ENCODE measurements at regions not wholly inside any gene's neighbourhood (a gene's known extent, or its start where the extent isn't known, plus 50 kb on each side); places are given as distances from the start of the nearest gene placed in this dataset.

GRCh38 chr3:154050766-154051165 is 70.4 kb upstream of the ARHGEF26 start:
- no peak for TF ChIP-seq FOSL1 (IDR thresholded peaks at IDR 0.05; ENCODE audit: low read depth)
- TF ChIP-seq ELF1 (IDR thresholded peaks at IDR 0.05; ENCODE audit: borderline replicate concordance, low read depth): no peak
- no peak for TF ChIP-seq ATF3 (IDR thresholded peaks at IDR 0.05)
- no peak for TF ChIP-seq SIN3A (IDR thresholded peaks at IDR 0.05; ENCODE audit: low read depth)
- TF ChIP-seq SRF (IDR thresholded peaks at IDR 0.05; ENCODE audit: low read depth): no peak
- TF ChIP-seq POLR2A (IDR thresholded peaks at IDR 0.05; ENCODE audit: borderline replicate concordance, extremely low read depth, insufficient read depth, insufficient read length): no peak
- no peak for TF ChIP-seq SP1 (IDR thresholded peaks at IDR 0.05; ENCODE audit: low read depth)
- TF ChIP-seq EZH2phosphoT487 (IDR thresholded peaks at IDR 0.05; ENCODE audit: borderline replicate concordance): no peak
- no peak for TF ChIP-seq ZFX (IDR thresholded peaks at IDR 0.05)
- no peak for TF ChIP-seq CTCF (IDR thresholded peaks at IDR 0.05 in 2 of 3, conservative IDR thresholded peaks at IDR 0.05 in 1 of 3; ENCODE audit: borderline replicate concordance in 1 of 3, insufficient read depth in 1 of 3, low read depth in 2 of 3, low read length in 2 of 3)
- no peak for TF ChIP-seq CBX3 (IDR thresholded peaks at IDR 0.05; ENCODE audit: low read depth)
- no peak for ATAC-seq
- POLR2A ChIA-PET: no interaction called here
- Histone ChIP-seq H4K20me1 (ENCODE audit: insufficient read depth) (no peaks in the 10 kb centered on the region), H3K36me3 (ENCODE audit: control insufficient read depth in 1 of 2, insufficient read depth in 2 of 2, low read length in 2 of 2) (no peaks in the 10 kb centered on the region), H3K4me2 (ENCODE audit: low read length) (no peak overlapping the region), H3K9ac (ENCODE audit: low read length) (no peak overlapping the region), H2AFZ (ENCODE audit: low read depth, low read length, poor library complexity, severe bottlenecking) (no peak overlapping the region), H3K9me2 (ENCODE audit: insufficient read depth) (no peaks in the 10 kb centered on the region), H3K27me3 (ENCODE audit: insufficient read depth, low read length) (no peaks in the 10 kb centered on the region), H3K4me3 (replicated peaks in 1 of 2; ENCODE audit: low read depth in 1 of 2, low read length in 2 of 2) (no peak overlapping the region), H3K27ac (ENCODE audit: low read depth, low read length) (no peak overlapping the region), H3K4me1 (ENCODE audit: control insufficient read depth in 1 of 2, insufficient read depth in 2 of 2, low read length in 2 of 2) (no peaks in the 10 kb centered on the region), H3K79me2 (ENCODE audit: insufficient read depth, low read length) (no peaks in the 10 kb centered on the region), H3K9me3 (ENCODE audit: control insufficient read depth in 1 of 2, insufficient read depth in 1 of 2, low read depth in 1 of 2, low read length in 2 of 2) (no peaks in the 10 kb centered on the region)
- intact Hi-C loops (cut with micrococcal nuclease): no loop called here
- no peak for DNase-seq (ENCODE audit: low read depth, low spot score)
- CTCF ChIA-PET: no interaction called here
- RAD21 ChIA-PET (ENCODE audit: low non-redundant PET in 1 of 2, low total read pairs in 2 of 2, uncharacterized antibody in 2 of 2, unreplicated experiment in 2 of 2): no interaction called here
- no TSS peak for BruUV-seq (replicated peaks)

- Histone ChIP-seq H2AFZ (ENCODE audit: low read depth, low read length, poor library complexity, severe bottlenecking) (no peak overlapping the region), H3K9me3 (ENCODE audit: control insufficient read depth in 1 of 2, insufficient read depth in 1 of 2, low read depth in 1 of 2, low read length in 2 of 2) (no peaks in the 10 kb centered on the region), H3K4me1 (ENCODE audit: control insufficient read depth in 1 of 2, insufficient read depth in 2 of 2, low read length in 2 of 2) (no peaks in the 10 kb centered on the region), H4K20me1 (ENCODE audit: insufficient read depth) (no peaks in the 10 kb centered on the region), H3K27me3 (ENCODE audit: insufficient read depth, low read length) (no peaks in the 10 kb centered on the region), H3K9me2 (ENCODE audit: insufficient read depth) (no peaks in the 10 kb centered on the region), H3K36me3 (ENCODE audit: control insufficient read depth in 1 of 2, insufficient read depth in 2 of 2, low read length in 2 of 2) (no peaks in the 10 kb centered on the region), H3K4me2 (ENCODE audit: low read length) (no peak overlapping the region), H3K79me2 (ENCODE audit: insufficient read depth, low read length) (no peaks in the 10 kb centered on the region), H3K27ac (ENCODE audit: low read depth, low read length) (no peak overlapping the region), H3K9ac (ENCODE audit: low read length) (no peak overlapping the region), H3K4me3 (replicated peaks in 1 of 2; ENCODE audit: low read depth in 1 of 2, low read length in 2 of 2) (no peak overlapping the region)
- no TSS peak for BruUV-seq (replicated peaks)
- intact Hi-C loops (cut with micrococcal nuclease): no loop called here
- DNase-seq (ENCODE audit: low read depth, low spot score) (no peak), ATAC-seq (no peak)
- ChIA-PET POLR2A (no interaction called here), RAD21 (ENCODE audit: low non-redundant PET in 1 of 2, low total read pairs in 2 of 2, uncharacterized antibody in 2 of 2, unreplicated experiment in 2 of 2) (no interaction called here), CTCF (no interaction called here)
- TF ChIP-seq FOSL1 (IDR thresholded peaks at IDR 0.05; ENCODE audit: low read depth) (no peak), SIN3A (IDR thresholded peaks at IDR 0.05; ENCODE audit: low read depth) (no peak), EZH2phosphoT487 (IDR thresholded peaks at IDR 0.05; ENCODE audit: borderline replicate concordance) (no peak), ZBTB33 (IDR thresholded peaks at IDR 0.05; ENCODE audit: extremely low read depth, insufficient replicate concordance, low read length) (no peak), SRF (IDR thresholded peaks at IDR 0.05; ENCODE audit: low read depth) (no peak), EGR1 (IDR thresholded peaks at IDR 0.05; ENCODE audit: low read depth) (no peak), ZFX (IDR thresholded peaks at IDR 0.05) (no peak), MAX (IDR thresholded peaks at IDR 0.05) (no peak), CEBPB (IDR thresholded peaks at IDR 0.05; ENCODE audit: low read depth) (no peak), CTCF (IDR thresholded peaks at IDR 0.05 in 2 of 3, conservative IDR thresholded peaks at IDR 0.05 in 1 of 3; ENCODE audit: borderline replicate concordance in 1 of 3, insufficient read depth in 1 of 3, low read depth in 2 of 3, low read length in 2 of 3) (no peak)
Measured at GRCh38 chr3:154059833-154060232, 61.4 kb upstream of the ARHGEF26 start.

All from HCT116 (cell line).